Psoas muscle (tissue), 7 donors: ENCODE measurements at regions not wholly inside any gene's neighbourhood (a gene's known extent, or its start where the extent isn't known, plus 50 kb on each side); places are given as distances from the start of the nearest gene placed in this dataset.

Experiments
- ATAC-seq, 4 donors: fragments of 200-7000 bp; cut with Tn5 transposase; one replicate each; pipeline ENCODE4 v1.9.1; 2020; ENCODE audit warnings: moderate library complexity in 3 of 4, mild to moderate bottlenecking in 2 of 4
- DNase-seq, 2 donors: peaks; one replicate each; pipeline ENCODE4 v3.0.0-alpha.2; 2020
- H3K27ac ChIP-seq: fragments of 200-600 bp; one replicate; pipeline ENCODE4 v1.8.0; 2022
- H3K27me3 ChIP-seq, 3 donors: fragments of 200-600 bp in 1 of 3; one replicate each; pipeline versions ENCODE4 v1.6.1 to v1.8.0; 2013 to 2022; ENCODE audit warnings: low read length in 2 of 3, mild to moderate bottlenecking in 2 of 3, moderate library complexity in 1 of 3; ENCODE audit not compliant: insufficient read depth in 3 of 3
- H3K36me3 ChIP-seq, 2 donors: fragments of 200-600 bp in 1 of 2; one replicate each; pipeline versions ENCODE4 v1.6.1 to v1.8.0; 2013 to 2022; ENCODE audit warnings: low read depth in 1 of 2, mild to moderate bottlenecking in 1 of 2, moderate library complexity in 1 of 2; ENCODE audit not compliant: insufficient read depth in 1 of 2
- H3K4me1 ChIP-seq: fragments of 200-600 bp; one replicate; pipeline ENCODE4 v1.8.0; 2022
- H3K4me3 ChIP-seq: fragments of 200-600 bp; one replicate; pipeline ENCODE4 v1.8.0; 2022; ENCODE audit warnings: mild to moderate bottlenecking
- H3K9me3 ChIP-seq: fragments of 200-600 bp; one replicate; pipeline ENCODE4 v1.8.0; 2022
- WGBS, 3 donors: extraction: QIAGEN DNeasy Blood & Tissue Kit; methylation state at CpG; one replicate each; pipeline versions ENCODE4 v1.1.6 to v1.1.7; 2013; 5-methylcytosine and 5-hydroxymethylcytosine counted together
- intact Hi-C, 2 donors: fragments of 100-400 bp; cut with DNase I; formaldehyde crosslinking; loops; one replicate each; pipeline versions ENCODE4 v1.11.0 to v1.14.2; 2022
- TF ChIP-seq, protein P1 (sequence below): fragments of 200-600 bp; IDR thresholded peaks from one replicate; pipeline ENCODE4 v1.8.0; 2022; ENCODE audit warnings: antibody characterized with exemption
- donor health status: healthy with polysubstance abuse.
- donor health status: DM: no; HTN: no; CAD: no; lungs with moderate emphysema.
- donor health status: Bipolar disorder and iron deficiency.
- donor health status: healthy.
- donor health status: DM: yes; HTN: yes; CAD: no.
- donor health status: DM: no; HTN: no; CAD: no.
- donor health status: DM: yes; HTN: yes; CAD: no.

DNA sequence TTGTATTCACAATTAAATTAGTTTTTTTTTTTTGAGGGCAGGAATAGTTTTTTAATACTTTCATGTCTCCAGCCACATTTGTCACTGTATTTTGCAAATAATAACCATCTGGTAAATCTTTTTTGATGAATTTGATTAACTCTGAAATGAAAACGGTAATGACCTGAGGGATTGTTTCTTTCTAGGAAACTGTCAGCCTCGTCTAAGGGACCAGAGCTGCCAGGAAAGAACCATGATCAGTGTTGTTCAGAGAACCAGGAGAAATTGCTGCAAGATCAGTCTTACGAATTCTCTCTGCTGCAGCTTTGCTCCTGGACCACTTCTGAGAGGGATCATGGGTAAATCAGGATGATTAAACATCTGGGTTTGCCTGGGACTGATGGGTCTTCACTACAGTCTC is 114.5 kb upstream of the TAF11L2 start:
- Histone ChIP-seq H3K36me3 (no peaks in the 10 kb centered on the region), H3K4me3 (no peak overlapping the region), H3K27me3 (no peaks in the 10 kb centered on the region), H3K9me3 (no peaks in the 10 kb centered on the region), H3K4me1 (no peaks in the 10 kb centered on the region), H3K27ac (no peak overlapping the region)
- intact Hi-C loops = no loop called here
- TF ChIP-seq, protein P1, sequence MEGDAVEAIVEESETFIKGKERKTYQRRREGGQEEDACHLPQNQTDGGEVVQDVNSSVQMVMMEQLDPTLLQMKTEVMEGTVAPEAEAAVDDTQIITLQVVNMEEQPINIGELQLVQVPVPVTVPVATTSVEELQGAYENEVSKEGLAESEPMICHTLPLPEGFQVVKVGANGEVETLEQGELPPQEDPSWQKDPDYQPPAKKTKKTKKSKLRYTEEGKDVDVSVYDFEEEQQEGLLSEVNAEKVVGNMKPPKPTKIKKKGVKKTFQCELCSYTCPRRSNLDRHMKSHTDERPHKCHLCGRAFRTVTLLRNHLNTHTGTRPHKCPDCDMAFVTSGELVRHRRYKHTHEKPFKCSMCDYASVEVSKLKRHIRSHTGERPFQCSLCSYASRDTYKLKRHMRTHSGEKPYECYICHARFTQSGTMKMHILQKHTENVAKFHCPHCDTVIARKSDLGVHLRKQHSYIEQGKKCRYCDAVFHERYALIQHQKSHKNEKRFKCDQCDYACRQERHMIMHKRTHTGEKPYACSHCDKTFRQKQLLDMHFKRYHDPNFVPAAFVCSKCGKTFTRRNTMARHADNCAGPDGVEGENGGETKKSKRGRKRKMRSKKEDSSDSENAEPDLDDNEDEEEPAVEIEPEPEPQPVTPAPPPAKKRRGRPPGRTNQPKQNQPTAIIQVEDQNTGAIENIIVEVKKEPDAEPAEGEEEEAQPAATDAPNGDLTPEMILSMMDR = no peak
- no peak for ATAC-seq
- no peak for DNase-seq
- WGBS, 3 donors = 49 to 54% (median 49%) methylated on average over 3 of the region's 3 CpGs

DNA sequence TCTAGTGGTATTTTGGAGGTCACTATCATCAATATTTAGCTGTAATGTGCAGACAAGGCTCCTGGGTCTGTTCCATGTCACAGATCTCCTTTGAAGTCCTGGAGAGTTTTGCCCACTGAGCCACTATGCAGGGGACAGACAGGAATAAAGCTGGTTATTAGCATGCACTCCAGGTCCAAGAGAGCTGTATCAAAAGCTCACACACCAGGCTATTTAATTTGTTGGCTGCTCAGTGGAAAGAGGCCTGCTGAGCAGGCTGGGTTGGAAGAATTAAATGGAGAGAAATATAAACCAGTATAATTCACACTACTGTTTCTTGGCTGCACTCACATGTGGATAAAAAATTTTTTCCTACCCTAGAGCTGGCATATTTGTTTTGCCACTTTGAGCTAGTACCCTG is 113.8 kb upstream of the TAF11L2 start:
- TF ChIP-seq, protein P1 = no peak
- no peak for ATAC-seq
- Histone ChIP-seq H3K36me3 (no peaks in the 10 kb centered on the region), H3K4me3 (no peak overlapping the region), H3K27me3 (no peaks in the 10 kb centered on the region), H3K4me1 (no peaks in the 10 kb centered on the region), H3K27ac (no peak overlapping the region), H3K9me3 (no peaks in the 10 kb centered on the region)
- DNase-seq = no peak
- intact Hi-C loops = no loop called here

DNA sequence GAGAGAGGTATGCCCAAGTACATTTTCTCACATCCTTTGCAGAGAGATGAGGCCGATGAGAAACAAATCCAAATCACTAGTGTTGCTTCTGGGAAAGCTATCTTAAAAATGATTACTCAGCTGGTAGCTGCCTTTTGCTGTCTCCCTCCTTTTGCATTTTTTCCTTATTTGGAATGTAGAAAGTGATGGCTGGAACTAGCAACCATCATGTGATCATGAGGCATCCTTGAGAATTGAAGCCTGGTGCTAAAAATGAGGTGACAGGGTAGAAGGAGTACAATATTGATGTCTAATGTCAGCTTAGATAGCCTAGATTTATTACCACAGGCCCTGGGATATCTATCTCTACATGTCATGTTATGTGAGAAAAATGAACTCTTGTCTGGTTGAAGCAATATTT is 109.3 kb upstream of the TAF11L2 start:
- ATAC-seq = no peak

DNA sequence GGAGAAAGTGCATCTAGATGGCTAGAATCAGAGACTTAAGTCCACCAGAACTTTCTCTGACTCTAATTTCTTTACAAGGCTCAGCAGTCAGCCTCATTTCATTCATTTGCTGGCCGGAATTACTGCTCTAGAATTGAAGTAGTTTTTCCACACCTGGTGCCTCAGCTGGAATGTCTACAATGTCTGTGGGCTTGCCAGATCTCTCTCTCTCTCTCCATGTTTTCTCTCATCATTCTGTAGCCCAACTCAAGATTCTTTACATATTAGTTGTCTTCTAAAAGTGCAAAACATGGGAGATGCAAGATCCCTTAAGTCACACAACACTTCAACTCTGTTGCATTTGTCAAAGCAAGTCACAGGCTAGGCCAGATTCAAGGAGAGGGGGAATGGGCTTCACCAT is 103.9 kb upstream of the TAF11L2 start:
- no peaks in the 10 kb centered on the region for H3K36me3 ChIP-seq
- intact Hi-C loops = no loop called here
- TF ChIP-seq, protein P1 = no peak
- H3K4me1 ChIP-seq = no peaks in the 10 kb centered on the region
- H3K27ac ChIP-seq = no peak overlapping the region
- H3K9me3 ChIP-seq = no peaks in the 10 kb centered on the region
- H3K4me3 ChIP-seq = no peak overlapping the region
- ATAC-seq = no peak
- 48 to 62% (median 53%) methylated on average over 1 of the region's 1 CpG for WGBS, 3 donors
- no peaks in the 10 kb centered on the region for H3K27me3 ChIP-seq
- DNase-seq = no peak

More for the DNA sequence above, 109.3 kb upstream of the TAF11L2 start:
- TF ChIP-seq, protein P1 = no peak
- intact Hi-C loops = no loop called here
- Histone ChIP-seq H3K4me1 (no peaks in the 10 kb centered on the region), H3K27me3 (no peaks in the 10 kb centered on the region), H3K36me3 (no peaks in the 10 kb centered on the region), H3K9me3 (no peaks in the 10 kb centered on the region), H3K4me3 (no peak overlapping the region), H3K27ac (no peak overlapping the region)
- DNase-seq = no peak
- WGBS, 3 donors = 94 to 100% (median 95%) methylated on average over 1 of the region's 1 CpG

DNA sequence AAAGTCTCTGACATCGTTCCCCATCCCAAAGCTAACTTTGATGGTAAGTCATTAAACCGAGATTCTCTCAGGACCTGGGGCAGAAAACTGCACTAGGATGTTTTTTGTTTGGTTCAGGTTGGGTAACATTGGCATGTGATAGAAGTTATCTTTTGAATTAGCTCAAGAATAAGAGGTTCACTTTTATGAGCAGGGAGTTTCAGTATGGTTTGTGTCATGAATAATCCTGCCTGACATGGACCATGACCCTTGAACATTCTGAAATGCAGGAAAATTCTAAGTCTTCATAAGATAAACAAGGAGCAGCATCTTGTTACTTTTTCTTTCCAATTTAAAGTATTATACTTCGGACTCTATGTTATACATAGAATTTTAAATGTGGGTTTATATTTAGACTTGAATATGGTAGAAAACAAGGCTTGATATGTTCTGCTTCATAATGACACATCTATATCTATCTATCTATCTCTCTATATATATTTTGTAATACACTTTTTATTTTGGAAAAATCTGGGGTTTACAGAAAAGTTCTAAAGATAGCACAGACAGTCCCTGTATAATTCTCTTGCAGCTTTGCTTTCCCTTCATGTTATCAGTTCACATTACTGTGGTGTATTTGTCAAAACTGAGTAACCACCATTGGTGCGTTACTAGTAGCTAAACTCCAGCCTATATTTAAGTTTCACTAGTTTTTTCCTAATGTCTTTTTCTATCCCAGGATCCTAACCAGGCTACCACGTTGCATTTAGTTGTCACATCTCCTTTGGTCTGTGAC is 102.7 kb upstream of the TAF11L2 start:
- no peak overlapping the region for H3K27ac ChIP-seq
- no peak overlapping the region for H3K4me3 ChIP-seq
- H3K9me3 ChIP-seq = no peaks in the 10 kb centered on the region
- H3K4me1 ChIP-seq = no peaks in the 10 kb centered on the region
- no peaks in the 10 kb centered on the region for H3K27me3 ChIP-seq
- no peak for ATAC-seq
- no peaks in the 10 kb centered on the region for H3K36me3 ChIP-seq
- TF ChIP-seq, protein P1 = no peak
- WGBS, 3 donors = 80 to 87% (median 80%) methylated on average over 5 of the region's 5 CpGs
- intact Hi-C loops = no loop called here
- DNase-seq = no peak
